Fibroblast of villous mesenchyme (primary cell): ENCODE measurements at regions not wholly inside any gene's neighbourhood (a gene's known extent, or its start where the extent isn't known, plus 50 kb on each side); places are given as distances from the start of the nearest gene placed in this dataset.

Source experiments
- DNase-seq: peaks from one replicate; pipeline ENCODE4 v3.0.0-alpha.2; 2010; ENCODE audit warnings: low read depth
- H3K4me3 ChIP-seq: 2 replicates; pipeline ENCODE4 v1.5.1; 2011; ENCODE audit warnings: low read depth, mild to moderate bottlenecking, low read length
- TF ChIP-seq, protein P1 (sequence below): IDR thresholded peaks from 2 replicates; pipeline ENCODE4 v1.5.1; 2012; ENCODE audit warnings: low read depth, mild to moderate bottlenecking, low read length; ENCODE audit not compliant: insufficient read depth

DNA sequence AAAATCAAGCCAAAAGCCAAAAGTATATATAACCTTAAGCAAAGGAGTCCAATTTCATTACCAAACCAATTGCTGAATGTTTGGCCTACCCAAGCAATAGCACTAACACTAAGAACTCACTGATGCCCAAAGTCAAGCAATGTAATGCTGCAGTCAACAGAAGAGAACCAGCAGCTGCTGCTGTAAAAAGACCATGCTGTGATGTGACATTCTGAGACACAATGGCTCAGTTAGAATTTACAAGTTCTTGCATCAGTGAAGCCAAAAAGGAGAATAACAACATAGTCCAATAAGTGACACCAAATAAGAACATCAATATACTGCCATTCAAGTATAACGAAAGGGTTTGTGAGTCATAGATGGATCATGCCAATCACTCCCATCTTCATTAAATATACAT, 514.0 kb upstream of the DIAPH2 start:
- TF ChIP-seq, protein P1, sequence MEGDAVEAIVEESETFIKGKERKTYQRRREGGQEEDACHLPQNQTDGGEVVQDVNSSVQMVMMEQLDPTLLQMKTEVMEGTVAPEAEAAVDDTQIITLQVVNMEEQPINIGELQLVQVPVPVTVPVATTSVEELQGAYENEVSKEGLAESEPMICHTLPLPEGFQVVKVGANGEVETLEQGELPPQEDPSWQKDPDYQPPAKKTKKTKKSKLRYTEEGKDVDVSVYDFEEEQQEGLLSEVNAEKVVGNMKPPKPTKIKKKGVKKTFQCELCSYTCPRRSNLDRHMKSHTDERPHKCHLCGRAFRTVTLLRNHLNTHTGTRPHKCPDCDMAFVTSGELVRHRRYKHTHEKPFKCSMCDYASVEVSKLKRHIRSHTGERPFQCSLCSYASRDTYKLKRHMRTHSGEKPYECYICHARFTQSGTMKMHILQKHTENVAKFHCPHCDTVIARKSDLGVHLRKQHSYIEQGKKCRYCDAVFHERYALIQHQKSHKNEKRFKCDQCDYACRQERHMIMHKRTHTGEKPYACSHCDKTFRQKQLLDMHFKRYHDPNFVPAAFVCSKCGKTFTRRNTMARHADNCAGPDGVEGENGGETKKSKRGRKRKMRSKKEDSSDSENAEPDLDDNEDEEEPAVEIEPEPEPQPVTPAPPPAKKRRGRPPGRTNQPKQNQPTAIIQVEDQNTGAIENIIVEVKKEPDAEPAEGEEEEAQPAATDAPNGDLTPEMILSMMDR: no peak
- no peak for DNase-seq
- H3K4me3 ChIP-seq: no peak overlapping the region

DNA sequence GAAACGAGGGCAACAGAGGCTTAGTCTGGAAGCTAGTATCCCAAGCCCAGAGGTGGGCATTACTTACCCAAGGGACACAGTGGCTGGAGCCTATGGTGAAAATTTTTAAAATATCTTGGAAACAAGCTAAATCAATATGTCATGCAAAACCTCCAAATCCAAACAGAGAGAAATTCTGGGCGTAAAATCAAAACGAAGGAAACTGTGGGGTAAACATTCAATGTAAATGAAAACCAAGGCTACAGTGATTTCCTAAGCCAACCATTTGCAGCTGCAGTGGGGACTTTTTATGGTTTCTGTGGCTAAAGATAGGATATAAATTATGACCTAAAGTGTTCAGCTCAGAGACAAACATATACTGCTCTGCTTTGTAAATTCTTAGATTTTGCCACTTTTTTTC, 507.7 kb upstream of the DIAPH2 start:
- TF ChIP-seq, protein P1: no peak

DNA sequence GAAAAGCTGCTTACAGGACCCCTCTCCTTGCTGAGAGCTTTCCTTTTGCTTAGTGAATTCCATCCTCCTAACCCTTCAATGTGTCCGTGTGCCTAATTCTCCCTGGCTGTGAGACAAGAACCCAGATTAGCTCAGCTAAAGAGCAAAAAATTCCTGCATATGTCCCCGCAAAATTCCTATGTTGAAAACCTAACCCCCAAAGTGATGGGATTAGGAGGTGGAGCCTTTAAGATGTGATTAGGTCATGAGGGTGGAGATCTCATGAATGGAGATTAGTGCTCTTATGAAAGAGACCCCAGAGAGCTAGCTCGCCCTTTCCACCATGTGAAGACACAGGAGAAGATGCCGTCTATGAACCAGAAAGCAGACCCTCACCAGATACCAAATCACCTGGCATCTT, 503.0 kb upstream of the DIAPH2 start:
- TF ChIP-seq, protein P1: no peak
- no peak for DNase-seq
- H3K4me3 ChIP-seq: no peak overlapping the region

More for the DNA sequence above, 507.7 kb upstream of the DIAPH2 start:
- no peak for DNase-seq
- H3K4me3 ChIP-seq: no peak overlapping the region

DNA sequence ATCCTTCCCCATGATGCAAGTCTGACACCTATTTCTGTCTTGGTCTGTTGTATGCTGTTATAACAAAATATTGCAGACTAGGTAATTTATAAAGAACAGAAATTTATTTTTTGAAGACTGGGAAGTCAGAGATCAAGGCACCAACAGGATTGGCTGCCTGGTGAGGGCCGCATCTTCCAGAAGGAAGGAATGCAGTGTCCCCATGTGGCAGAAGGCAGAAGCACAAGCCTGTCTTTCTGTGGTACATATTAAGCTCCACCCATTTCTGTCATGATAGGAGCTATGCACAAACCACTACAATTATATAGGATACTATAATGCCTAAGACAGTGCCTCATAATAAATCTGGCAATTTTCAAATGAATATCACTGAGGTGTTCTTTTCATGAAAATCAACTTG, 502.3 kb upstream of the DIAPH2 start:
- no peak for DNase-seq
- TF ChIP-seq, protein P1: peak; percentile 12

DNA sequence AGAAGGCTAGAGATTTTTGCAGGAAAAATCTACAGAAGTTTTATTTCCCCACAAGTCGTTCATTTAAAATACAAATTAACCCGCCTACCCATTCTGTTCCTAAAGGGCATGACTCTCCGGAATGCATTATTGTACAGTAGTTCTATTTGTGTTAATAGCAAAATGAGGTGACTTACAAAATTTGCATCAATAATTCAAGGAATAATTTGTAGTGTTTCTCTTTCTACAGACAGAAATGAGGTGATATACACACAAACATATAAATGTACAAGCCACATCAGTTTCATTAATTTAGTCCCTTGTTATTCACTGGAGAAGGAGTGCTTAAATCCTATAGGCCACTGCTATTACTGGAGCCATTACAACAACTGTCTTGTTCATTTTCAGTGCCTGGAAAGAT, 501.3 kb upstream of the DIAPH2 start:
- DNase-seq: no peak
- TF ChIP-seq, protein P1: no peak
- no peak overlapping the region for H3K4me3 ChIP-seq

More for the DNA sequence above, 502.3 kb upstream of the DIAPH2 start:
- no peak overlapping the region for H3K4me3 ChIP-seq

DNA sequence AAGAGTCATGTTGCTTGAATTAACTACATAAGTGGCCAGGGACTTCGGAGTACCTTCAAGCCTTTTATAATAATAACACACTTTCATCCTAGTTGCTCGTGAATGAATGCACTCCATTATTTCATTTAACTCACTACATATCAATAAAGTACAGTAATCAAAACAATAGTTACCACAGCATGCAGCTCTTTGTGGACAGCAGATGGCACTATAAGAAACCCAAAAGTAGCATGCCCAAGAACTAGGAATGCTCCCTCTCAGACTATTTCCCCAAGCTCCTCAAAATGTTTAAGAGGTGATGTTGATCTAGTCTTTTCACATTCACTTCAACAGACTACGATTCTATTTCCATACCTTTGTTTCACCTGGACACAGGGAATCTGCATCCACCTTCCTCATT, 500.8 kb upstream of the DIAPH2 start:
- TF ChIP-seq, protein P1: no peak
- peak; percentile 0 for DNase-seq
- H3K4me3 ChIP-seq: no peak overlapping the region

DNA sequence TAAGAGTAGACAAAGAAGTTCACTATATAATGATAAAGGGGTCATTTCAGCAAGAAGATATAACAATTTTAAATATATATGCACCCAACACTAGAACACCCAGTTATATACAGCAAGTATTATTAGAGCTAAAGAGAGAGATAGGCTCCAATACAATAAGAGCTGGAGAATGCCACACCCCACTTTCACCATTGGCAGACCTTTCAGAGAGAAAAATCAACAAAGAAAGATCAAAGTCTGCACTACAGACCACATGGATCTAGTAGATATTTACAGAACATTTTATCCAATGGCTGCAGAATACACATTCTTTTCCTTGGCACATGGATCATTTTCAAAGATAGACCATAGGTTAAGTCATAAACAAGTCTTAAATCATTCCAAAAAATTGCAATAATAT, 479.7 kb upstream of the DIAPH2 start:
- DNase-seq: no peak
- no peak overlapping the region for H3K4me3 ChIP-seq
- TF ChIP-seq, protein P1: no peak
